H1 (cell line): ENCODE measurements at regions not wholly inside any gene's neighbourhood (a gene's known extent, or its start where the extent isn't known, plus 50 kb on each side); places are given as distances from the start of the nearest gene placed in this dataset.

Experiments
- CTCF ChIA-PET: fragments of 300-600 bp; sonication (Branson Sonifier 250); formaldehyde crosslinking; loops from one replicate; lab custom pipeline; 2021; ENCODE audit not compliant: partially characterized antibody; lab: Charles Lee
- POLR2A ChIA-PET: fragments of 300-600 bp; sonication (Branson Sonifier 250); formaldehyde crosslinking; loops from one replicate; lab custom pipeline; 2021; ENCODE audit warnings: inconsistent platforms; ENCODE audit not compliant: partially characterized antibody; lab: Charles Lee
- DNase-seq, 2 experiments: peaks; one replicate each; pipeline versions ENCODE4 v3.0.0 to v3.0.0-alpha.2; 2010 to 2022; ENCODE audit warnings: low spot score in 2 of 2, low read depth in 1 of 2, mixed read lengths in 1 of 2
- FAIRE-seq: peaks from 2 replicates; lab custom pipeline; 2011; peaks lifted over from hg19 to GRCh38; lab: Jason Lieb, UNC
- H2AFZ ChIP-seq: 2 replicates; pipeline ENCODE4 v1.8.1; 2012; ENCODE audit warnings: low read length, inconsistent platforms
- H2AK5ac ChIP-seq: 2 replicates; pipeline ENCODE4 v1.6.1; 2013; ENCODE audit warnings: low read depth, low read length
- H2BK120ac ChIP-seq: replicated peaks from 2 replicates; pipeline ENCODE3; 2013; ENCODE audit warnings: low read depth, low read length, inconsistent platforms
- H2BK12ac ChIP-seq: 2 replicates; pipeline ENCODE4 v1.6.1; 2013; ENCODE audit warnings: low read depth, low read length
- H2BK15ac ChIP-seq: 2 replicates; pipeline ENCODE4 v1.6.1; 2013; ENCODE audit warnings: low read length
- H2BK20ac ChIP-seq: 2 replicates; pipeline ENCODE4 v1.6.1; 2013; ENCODE audit warnings: low read length
- H2BK5ac ChIP-seq: 2 replicates; pipeline ENCODE4 v1.6.1; 2013; ENCODE audit warnings: low read depth, low read length
- H3K14ac ChIP-seq: 2 replicates; pipeline ENCODE4 v1.6.1; 2013; ENCODE audit warnings: inconsistent platforms; ENCODE audit not compliant: insufficient read length
- H3K18ac ChIP-seq: 2 replicates; pipeline ENCODE4 v1.6.1; 2013; ENCODE audit warnings: low read length; ENCODE audit errors: extremely low read depth
- H3K23ac ChIP-seq: 2 replicates; pipeline ENCODE4 v1.6.1; 2013; ENCODE audit warnings: inconsistent platforms; ENCODE audit not compliant: insufficient read length
- H3K23me2 ChIP-seq: 2 replicates; pipeline ENCODE4 v1.6.1; 2013; ENCODE audit warnings: low read depth, low read length
- H3K27ac ChIP-seq: 2 replicates; pipeline ENCODE4 v1.6.1; 2011; ENCODE audit warnings: low read depth, low read length, inconsistent platforms
- H3K27me3 ChIP-seq, 4 experiments: replicated peaks in 1 of 4; 1 replicate in 1 of 4; 2 replicates in 3 of 4; pipeline versions ENCODE4 v1.6.1 to v1.8.1; 2011 to 2013; ENCODE audit warnings: low read length in 3 of 4, mild to moderate bottlenecking in 3 of 4, inconsistent platforms in 2 of 4, mixed read lengths in 2 of 4, moderate library complexity in 1 of 4; ENCODE audit not compliant: control insufficient read depth in 3 of 4, insufficient read depth in 3 of 4; ENCODE audit errors: extremely low read depth in 1 of 4
- H3K36me3 ChIP-seq, 4 experiments: 2 replicates each; pipeline versions ENCODE4 v1.6.1 to v1.8.1; 2011 to 2013; ENCODE audit warnings: mild to moderate bottlenecking in 4 of 4, low read length in 3 of 4, moderate library complexity in 2 of 4, control low read depth in 1 of 4, inconsistent platforms in 1 of 4; ENCODE audit not compliant: insufficient read depth in 4 of 4, control insufficient read depth in 2 of 4
- H3K4ac ChIP-seq: replicated peaks from 2 replicates; pipeline ENCODE3; 2013; ENCODE audit warnings: low read length, low read depth, mixed read lengths, inconsistent platforms; ENCODE audit not compliant: insufficient read length
- H3K4me1 ChIP-seq, 4 experiments: replicated peaks in 1 of 4; 1 replicate in 1 of 4; 2 replicates in 3 of 4; pipeline versions ENCODE4 v1.6.1 to v1.8.1; 2011 to 2013; ENCODE audit warnings: low read length in 3 of 4, inconsistent platforms in 2 of 4, mixed read lengths in 1 of 4; ENCODE audit not compliant: insufficient read depth in 4 of 4, control insufficient read depth in 3 of 4
- H3K4me2 ChIP-seq, 2 experiments: 2 replicates each; pipeline versions ENCODE4 v1.6.1 to v1.8.1; 2011 to 2013; ENCODE audit warnings: low read depth in 2 of 2, low read length in 2 of 2, control low read depth in 1 of 2, inconsistent platforms in 1 of 2, mild to moderate bottlenecking in 1 of 2; ENCODE audit not compliant: insufficient read depth in 1 of 2
- H3K4me3 ChIP-seq, 4 experiments: fragments of 200-600, 300-600 bp in 1 of 4; sonication (generic), shearing (Covaris generic), sonication (Bioruptor Twin) in 1 of 4; 2 replicates each; pipeline versions ENCODE4 v1.5.1 to v1.8.1; 2011 to 2016; ENCODE audit warnings: low read length in 4 of 4, low read depth in 3 of 4, control low read depth in 2 of 4, inconsistent platforms in 2 of 4, mild to moderate bottlenecking in 2 of 4, mixed read lengths in 1 of 4, moderate library complexity in 1 of 4; ENCODE audit not compliant: insufficient read depth in 2 of 4; ENCODE audit errors: extremely low read depth in 1 of 4
- H3K56ac ChIP-seq: replicated peaks from 2 replicates; pipeline ENCODE3; 2013; ENCODE audit warnings: low read depth, mild to moderate bottlenecking, mixed read lengths, low read length, inconsistent platforms; ENCODE audit not compliant: insufficient read length
- H3K79me1 ChIP-seq: 2 replicates; pipeline ENCODE4 v1.6.1; 2013; ENCODE audit warnings: low read depth, low read length, control low read depth
- H3K79me2 ChIP-seq, 2 experiments: 2 replicates each; pipeline versions ENCODE4 v1.6.1 to v1.8.1; 2012 to 2013; ENCODE audit warnings: low read length in 2 of 2, mild to moderate bottlenecking in 2 of 2, inconsistent platforms in 1 of 2; ENCODE audit not compliant: insufficient read depth in 2 of 2, control insufficient read depth in 1 of 2
- H3K9ac ChIP-seq, 4 experiments: replicated peaks in 1 of 4; 1 replicate in 1 of 4; 2 replicates in 3 of 4; pipeline versions ENCODE4 v1.6.1 to v1.8.1; 2011 to 2013; ENCODE audit warnings: low read depth in 3 of 4, low read length in 3 of 4, control low read depth in 2 of 4, mild to moderate bottlenecking in 2 of 4, moderate library complexity in 2 of 4, inconsistent platforms in 1 of 4; ENCODE audit errors: extremely low read depth in 1 of 4
- H3K9me3 ChIP-seq, 2 experiments: 2 replicates each; pipeline versions ENCODE4 v1.6.1 to v1.8.1; 2012 to 2013; ENCODE audit warnings: mild to moderate bottlenecking in 2 of 2, moderate library complexity in 2 of 2, control low read depth in 1 of 2, inconsistent platforms in 1 of 2, low read depth in 1 of 2, low read length in 1 of 2, mixed read lengths in 1 of 2; ENCODE audit not compliant: insufficient read depth in 2 of 2
- H4K20me1 ChIP-seq, 2 experiments: replicated peaks in 1 of 2; 2 replicates each; pipeline versions ENCODE3 to v1.8.1; 2011 to 2013; ENCODE audit warnings: inconsistent platforms in 2 of 2, low read length in 2 of 2, mild to moderate bottlenecking in 1 of 2; ENCODE audit not compliant: insufficient read depth in 2 of 2, control insufficient read depth in 1 of 2
- H4K5ac ChIP-seq: 2 replicates; pipeline ENCODE4 v1.6.1; 2013; ENCODE audit warnings: low read length, low read depth, mixed read lengths, inconsistent platforms; ENCODE audit not compliant: insufficient read length
- H4K8ac ChIP-seq: 2 replicates; pipeline ENCODE4 v1.8.0; 2013; ENCODE audit warnings: mild to moderate bottlenecking, moderate library complexity, low read length, inconsistent platforms; ENCODE audit not compliant: insufficient read depth; ENCODE audit errors: extremely low read depth
- H4K91ac ChIP-seq: replicated peaks from 2 replicates; pipeline ENCODE3; 2013; ENCODE audit warnings: low read length, mixed read lengths, inconsistent platforms; ENCODE audit not compliant: insufficient read length
- CHD2 ChIP-seq: IDR thresholded peaks from 2 replicates; pipeline ENCODE4 v1.6.1; 2012; ENCODE audit warnings: low read length, improper control_type of control experiment
- CREB1 ChIP-seq: IDR thresholded peaks from 2 replicates; pipeline ENCODE4 v1.6.1; 2012; ENCODE audit warnings: inconsistent platforms
- HDAC6 ChIP-seq: IDR thresholded peaks from one replicate; pipeline ENCODE4 v1.7.1; 2012; ENCODE audit warnings: low read depth, mild to moderate bottlenecking, inconsistent platforms, low read length, moderate library complexity
- MAX ChIP-seq: IDR thresholded peaks from 2 replicates; pipeline ENCODE4 v1.6.1; 2012; ENCODE audit warnings: inconsistent platforms
- RAD21 ChIP-seq, 2 experiments: IDR thresholded peaks in 1 of 2; conservative IDR thresholded peaks in 1 of 2; 2 replicates each; pipeline ENCODE4 v1.6.1; 2011; ENCODE audit warnings: low read depth in 2 of 2, low read length in 2 of 2, improper control_type of control experiment in 1 of 2, inconsistent platforms in 1 of 2, mild to moderate bottlenecking in 1 of 2, moderate library complexity in 1 of 2
- RBBP5 ChIP-seq: IDR thresholded peaks from 2 replicates; pipeline ENCODE4 v1.7.1; 2012; ENCODE audit warnings: low read depth, mild to moderate bottlenecking, inconsistent platforms, low read length, moderate library complexity, borderline replicate concordance
- RFX5 ChIP-seq: IDR thresholded peaks from 2 replicates; pipeline ENCODE4 v1.6.1; 2011; ENCODE audit warnings: low read depth, low read length, improper control_type of control experiment, borderline replicate concordance
- SAP30 ChIP-seq: fragments of 300-600 bp; sonication (generic); IDR thresholded peaks from 2 replicates; pipeline ENCODE4 v1.7.1; 2012; ENCODE audit warnings: low read length, moderate library complexity, mild to moderate bottlenecking, inconsistent platforms; ENCODE audit not compliant: insufficient read depth, insufficient replicate concordance
- SRF ChIP-seq: IDR thresholded peaks from 2 replicates; pipeline ENCODE4 v1.6.1; 2011; ENCODE audit warnings: mild to moderate bottlenecking, low read depth, low read length, moderate library complexity
- TAF1 ChIP-seq: IDR thresholded peaks from 2 replicates; pipeline ENCODE4 v1.6.1; 2011; ENCODE audit warnings: mild to moderate bottlenecking, low read depth, low read length
- USF2 ChIP-seq: IDR thresholded peaks from 2 replicates; pipeline ENCODE4 v1.6.1; 2011; ENCODE audit warnings: low read length, improper control_type of control experiment
- WGBS, 2 experiments: shearing (Covaris generic) in 1 of 2; methylation state at CpG; one replicate each; pipeline versions ENCODE4 v1.1.6 to v1.1.7; 2013 to 2015; ENCODE audit warnings: low lambda C conversion rate in 2 of 2, mixed read lengths in 2 of 2, inconsistent platforms in 1 of 2, low coverage in 1 of 2, missing lambda C conversion rate in 1 of 2; ENCODE audit not compliant: insufficient replicate concordance in 2 of 2, insufficient coverage in 1 of 2, insufficient read length in 1 of 2; ENCODE audit errors: extremely low coverage in 1 of 2, missing lambda C conversion rate in 1 of 2; 5-methylcytosine and 5-hydroxymethylcytosine counted together

GRCh38 chr6:137967689-137968454 lies 100.8 kb downstream of the TNFAIP3 start:
- no peak overlapping the region for H3K23ac ChIP-seq
- no peaks in the 10 kb centered on the region for H3K4me1 ChIP-seq
- no peaks in the 10 kb centered on the region for H3K9me3 ChIP-seq
- no peak overlapping the region for H3K4me2 ChIP-seq
- no peak overlapping the region for H3K56ac ChIP-seq
- H2AK5ac ChIP-seq, result no peak overlapping the region
- H2BK120ac ChIP-seq, result no peak overlapping the region
- ChIA-PET POLR2A (no interaction called here), CTCF (interaction anchor here (1.6 kb wide), 1 partner anchor 168 kb away, joined by 4 read pairs; no protein-coding TSS in a partner anchor)
- no peak overlapping the region for H2BK20ac ChIP-seq
- H4K8ac ChIP-seq, result no peak overlapping the region
- 85% methylated on average over 5 of the region's 5 CpGs; no CpG with 5 or more reads in 1 of the 2 experiments for WGBS, 2 experiments
- no peak overlapping the region for H3K14ac ChIP-seq
- no peak overlapping the region for H2AFZ ChIP-seq
- DNase-seq (no peak), FAIRE-seq (no peak)
- no peaks in the 10 kb centered on the region for H3K79me1 ChIP-seq
- H4K91ac ChIP-seq, result no peak overlapping the region
- no peaks in the 10 kb centered on the region; the same call in 1 of the 2 replicates for H3K23me2 ChIP-seq
- TF ChIP-seq RAD21 (IDR thresholded peaks at IDR 0.05 in 1 of 2, conservative IDR thresholded peaks at IDR 0.05 in 1 of 2; ENCODE audit: low read depth in 2 of 2, low read length in 2 of 2) (no peak), TAF1 (no peak), RBBP5 (no peak), CREB1 (no peak), USF2 (no peak), RFX5 (no peak), CHD2 (no peak), HDAC6 (no peak), MAX (no peak), SRF (no peak), SAP30 (no peak)
- H3K27ac ChIP-seq, result no peak overlapping the region
- H3K4ac ChIP-seq, result no peak overlapping the region
- no peak overlapping the region for H3K18ac ChIP-seq
- no peaks in the 10 kb centered on the region for H4K20me1 ChIP-seq
- H3K9ac ChIP-seq, result no peak overlapping the region
- no peak overlapping the region for H2BK12ac ChIP-seq
- no peak overlapping the region for H4K5ac ChIP-seq
- no peak overlapping the region for H2BK5ac ChIP-seq
- H3K79me2 ChIP-seq, result no peaks in the 10 kb centered on the region
- no peaks in the 10 kb centered on the region for H3K36me3 ChIP-seq
- H3K4me3 ChIP-seq, result no peak overlapping the region
- H2BK15ac ChIP-seq, result no peak overlapping the region
- no peaks in the 10 kb centered on the region; a peak in 1 of 7 replicates for H3K27me3 ChIP-seq
